ENCODE measurements at regions not wholly inside any gene's neighbourhood (a gene's known extent, or its start where the extent isn't known, plus 50 kb on each side); places are given as distances from the start of the nearest gene placed in this dataset.

DNA sequence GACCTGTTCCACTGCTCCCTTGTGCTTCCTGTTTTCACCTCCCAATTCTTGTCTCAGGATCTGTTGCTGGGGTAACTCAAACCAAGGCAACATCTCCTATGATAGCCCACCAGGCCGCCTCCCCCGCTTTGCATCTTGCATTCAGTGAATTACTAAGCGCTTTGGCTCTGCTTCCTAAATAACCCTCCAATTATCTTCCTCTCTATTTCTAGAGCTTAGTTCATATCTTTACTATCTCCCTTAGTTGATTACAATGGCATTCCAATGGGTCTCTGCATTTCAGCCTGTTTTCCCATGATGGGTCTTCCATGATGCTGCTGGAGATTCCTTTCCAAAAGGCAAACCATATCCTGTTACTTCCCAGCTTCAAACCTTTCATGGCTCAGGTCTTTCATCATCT lies 117.2 kb upstream of the FERMT1 start:
- WGBS, 2 donors = 89 to 96% methylated on average over 3 of the region's 3 CpGs
- no peak for TF ChIP-seq POLR2A (IDR thresholded peaks at IDR 0.05)
- TF ChIP-seq, protein P1, sequence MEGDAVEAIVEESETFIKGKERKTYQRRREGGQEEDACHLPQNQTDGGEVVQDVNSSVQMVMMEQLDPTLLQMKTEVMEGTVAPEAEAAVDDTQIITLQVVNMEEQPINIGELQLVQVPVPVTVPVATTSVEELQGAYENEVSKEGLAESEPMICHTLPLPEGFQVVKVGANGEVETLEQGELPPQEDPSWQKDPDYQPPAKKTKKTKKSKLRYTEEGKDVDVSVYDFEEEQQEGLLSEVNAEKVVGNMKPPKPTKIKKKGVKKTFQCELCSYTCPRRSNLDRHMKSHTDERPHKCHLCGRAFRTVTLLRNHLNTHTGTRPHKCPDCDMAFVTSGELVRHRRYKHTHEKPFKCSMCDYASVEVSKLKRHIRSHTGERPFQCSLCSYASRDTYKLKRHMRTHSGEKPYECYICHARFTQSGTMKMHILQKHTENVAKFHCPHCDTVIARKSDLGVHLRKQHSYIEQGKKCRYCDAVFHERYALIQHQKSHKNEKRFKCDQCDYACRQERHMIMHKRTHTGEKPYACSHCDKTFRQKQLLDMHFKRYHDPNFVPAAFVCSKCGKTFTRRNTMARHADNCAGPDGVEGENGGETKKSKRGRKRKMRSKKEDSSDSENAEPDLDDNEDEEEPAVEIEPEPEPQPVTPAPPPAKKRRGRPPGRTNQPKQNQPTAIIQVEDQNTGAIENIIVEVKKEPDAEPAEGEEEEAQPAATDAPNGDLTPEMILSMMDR (IDR thresholded peaks at IDR 0.05) = no peak
- no peak overlapping the region for H3K4me3 ChIP-seq (ENCODE audit: low read depth, poor library complexity, severe bottlenecking)
- DNase-seq (ENCODE audit: low spot score in 2 of 2) = no peak
- intact Hi-C loops (cut with DNase I; ENCODE audit: low total_unique reads) = no loop called here

DNA sequence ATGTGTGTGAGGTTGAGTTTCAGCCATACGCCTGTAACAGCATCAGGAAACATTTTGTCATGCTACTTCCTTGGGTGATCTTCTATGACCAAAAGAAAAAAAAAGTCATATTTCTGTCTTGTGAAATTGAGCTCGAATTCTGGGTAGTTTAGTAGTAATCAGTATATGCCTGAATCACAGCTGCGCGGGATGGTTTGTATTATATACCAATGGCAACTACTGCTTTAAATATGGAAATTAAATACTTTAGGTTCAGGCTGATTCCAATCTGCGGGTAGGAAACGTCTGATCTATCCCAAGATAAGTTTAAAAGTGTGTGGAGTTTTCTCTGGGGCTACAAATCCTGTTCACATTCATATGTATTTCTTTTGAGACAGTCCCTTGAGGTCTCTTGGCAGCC lies 115.6 kb upstream of the FERMT1 start:
- WGBS, 2 donors = 33 to 34% methylated on average over 6 of the region's 6 CpGs
- H3K4me3 ChIP-seq (ENCODE audit: low read depth, poor library complexity, severe bottlenecking) = no peak overlapping the region
- TF ChIP-seq, protein P1 (IDR thresholded peaks at IDR 0.05) = no peak
- no peak for TF ChIP-seq POLR2A (IDR thresholded peaks at IDR 0.05)
- intact Hi-C loops (cut with DNase I; ENCODE audit: low total_unique reads) = no loop called here
- DNase-seq (ENCODE audit: low spot score in 2 of 2) = no peak

DNA sequence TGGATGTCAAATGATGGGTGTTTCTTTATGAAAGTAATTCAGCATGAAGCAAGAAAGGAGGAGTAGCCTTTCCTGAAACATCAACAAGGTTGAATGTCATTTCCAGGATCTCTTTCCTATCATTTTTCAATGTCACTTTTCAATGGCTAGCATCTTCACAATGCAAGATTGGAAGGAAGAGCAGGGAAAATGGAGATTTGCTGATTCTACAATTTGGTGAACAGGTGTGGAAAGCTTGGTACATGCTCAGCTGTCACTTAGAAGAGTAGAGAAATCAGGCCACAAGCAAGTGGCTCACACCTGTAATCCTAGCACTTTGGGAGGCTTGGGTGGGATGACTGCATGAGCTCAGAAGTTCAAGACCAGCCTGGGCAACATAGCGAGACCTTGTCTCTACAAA lies 112.7 kb upstream of the FERMT1 start:
- no peak overlapping the region for H3K4me3 ChIP-seq (ENCODE audit: low read depth, poor library complexity, severe bottlenecking)
- 76 to 89% methylated on average over 1 of the region's 1 CpG for WGBS, 2 donors
- intact Hi-C loops (cut with DNase I; ENCODE audit: low total_unique reads) = no loop called here
- TF ChIP-seq POLR2A (IDR thresholded peaks at IDR 0.05) = no peak
- TF ChIP-seq, protein P1 (IDR thresholded peaks at IDR 0.05) = no peak
- DNase-seq (ENCODE audit: low spot score in 2 of 2) = no peak

DNA sequence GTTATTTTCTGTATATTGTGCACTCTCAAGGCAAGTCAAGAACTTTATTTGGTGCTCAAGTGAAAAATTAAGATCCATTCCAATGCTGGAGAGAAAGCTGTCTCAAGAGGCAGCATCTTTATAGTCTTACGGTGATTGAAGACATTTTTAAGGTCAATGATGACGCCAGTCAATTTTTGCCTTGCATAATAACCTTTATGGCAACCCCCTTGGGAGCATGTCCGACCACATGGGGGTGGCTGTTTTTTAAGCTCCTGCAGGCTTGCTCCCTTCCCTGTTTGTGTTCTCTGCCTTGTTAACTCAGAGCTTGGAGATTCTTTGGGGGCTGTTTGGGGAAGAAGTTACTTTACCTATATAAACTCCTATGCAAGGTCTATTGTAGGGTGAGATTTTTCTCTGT lies 109.6 kb upstream of the FERMT1 start:
- intact Hi-C loops (cut with DNase I; ENCODE audit: low total_unique reads) = no loop called here
- no peak for TF ChIP-seq POLR2A (IDR thresholded peaks at IDR 0.05)
- TF ChIP-seq, protein P1 (IDR thresholded peaks at IDR 0.05) = no peak
- H3K4me3 ChIP-seq (ENCODE audit: low read depth, poor library complexity, severe bottlenecking) = no peak overlapping the region
- WGBS, 2 donors = 80 to 84% methylated on average over 3 of the region's 3 CpGs
- DNase-seq (ENCODE audit: low spot score in 2 of 2) = no peak

DNA sequence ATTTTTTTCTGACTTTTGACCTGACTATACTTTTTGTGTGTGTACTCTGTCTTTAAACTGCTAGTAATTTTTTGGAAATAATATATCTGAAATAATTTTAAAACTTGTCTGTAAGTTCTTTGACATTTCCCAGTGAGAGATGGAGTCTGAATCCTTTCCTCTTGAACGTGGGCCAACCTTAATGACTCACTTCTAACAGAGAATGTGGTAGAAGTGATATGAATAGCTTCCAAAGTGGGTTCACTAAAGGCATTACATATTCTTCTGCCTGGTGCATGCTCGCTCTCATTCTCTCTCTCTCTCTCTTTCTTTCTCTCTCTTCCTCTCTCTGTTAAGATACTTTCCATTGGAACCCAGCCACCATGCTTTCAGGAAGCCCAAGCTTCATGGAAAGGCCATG lies 108.7 kb upstream of the FERMT1 start:
- 36 to 51% methylated on average over 2 of the region's 2 CpGs for WGBS, 2 donors
- intact Hi-C loops (cut with DNase I; ENCODE audit: low total_unique reads) = no loop called here
- TF ChIP-seq, protein P1 (IDR thresholded peaks at IDR 0.05) = no peak
- no peak for TF ChIP-seq POLR2A (IDR thresholded peaks at IDR 0.05)
- H3K4me3 ChIP-seq (ENCODE audit: low read depth, poor library complexity, severe bottlenecking) = no peak overlapping the region
- no peak for DNase-seq (ENCODE audit: low spot score in 2 of 2)

DNA sequence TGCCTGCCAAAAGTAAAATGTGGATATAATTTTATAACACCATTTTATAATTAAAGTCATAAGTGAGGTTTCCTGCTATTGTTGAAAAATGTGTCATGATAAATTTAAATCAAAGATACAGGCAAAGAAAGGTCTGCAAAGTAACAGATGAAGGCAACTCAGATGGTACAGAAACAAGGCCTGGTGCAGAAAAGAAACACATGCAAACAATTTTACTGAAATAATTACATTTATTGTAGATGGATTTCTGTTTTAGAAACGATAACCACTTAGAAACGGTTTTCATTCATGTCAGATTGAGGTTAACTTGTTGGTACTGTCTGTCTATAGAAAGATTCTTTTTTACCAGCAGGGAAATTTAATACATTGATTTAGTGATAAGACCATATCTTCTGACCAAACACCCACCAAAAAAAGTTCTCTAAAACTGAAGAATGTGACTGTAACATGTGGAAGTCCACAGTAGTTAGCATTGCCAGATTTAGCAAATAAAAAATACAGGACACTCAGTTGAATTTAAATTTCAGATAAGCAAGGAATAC lies 105.5 kb upstream of the FERMT1 start:
- no peak overlapping the region for H3K4me3 ChIP-seq (ENCODE audit: low read depth, poor library complexity, severe bottlenecking)
- 52 to 67% methylated on average over 2 of the region's 2 CpGs for WGBS, 2 donors
- no peak for TF ChIP-seq POLR2A (IDR thresholded peaks at IDR 0.05)
- TF ChIP-seq, protein P1 (IDR thresholded peaks at IDR 0.05) = no peak
- no peak for DNase-seq (ENCODE audit: low spot score in 2 of 2)
- intact Hi-C loops (cut with DNase I; ENCODE audit: low total_unique reads) = no loop called here
